ENCODE measurements at regions not wholly inside any gene's neighbourhood (a gene's known extent, or its start where the extent isn't known, plus 50 kb on each side); places are given as distances from the start of the nearest gene placed in this dataset.

DNA sequence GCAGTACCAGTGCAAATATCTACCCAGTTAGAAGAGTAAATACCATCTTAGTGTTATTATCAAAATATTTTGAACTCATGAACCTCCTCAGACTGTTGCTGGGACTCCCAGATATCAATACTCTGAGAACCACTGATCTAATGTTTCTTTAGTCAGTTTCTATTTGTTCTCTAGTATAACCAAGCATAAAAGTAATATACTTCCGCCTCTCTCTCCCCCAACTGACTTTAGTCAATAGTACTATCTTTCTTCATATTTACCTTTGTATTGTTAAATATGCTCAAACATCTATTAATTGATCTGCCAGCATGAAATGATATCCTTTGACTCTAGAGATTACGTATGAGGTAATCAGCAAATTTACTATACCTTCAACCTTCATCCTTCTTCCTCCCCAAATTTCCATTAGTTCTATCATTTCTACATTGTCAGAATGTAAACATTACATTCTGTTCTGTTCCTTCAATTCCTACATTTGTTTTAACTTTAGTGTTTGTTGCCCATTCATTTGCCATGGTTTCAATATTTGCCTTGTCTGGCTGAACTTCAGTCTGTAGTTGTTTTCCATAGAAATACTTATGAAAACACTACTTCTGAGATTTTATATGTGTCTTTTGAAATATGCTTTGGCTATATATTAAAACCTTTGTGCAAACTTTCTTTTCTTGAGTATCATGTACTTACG is 192.5 kb upstream of the PDE3A start:
- 96% methylated on average over 3 of the region's 3 CpGs for WGBS
- DNase-seq (ENCODE audit: low spot score in 2 of 2) = no peak
- TF ChIP-seq, protein P1, sequence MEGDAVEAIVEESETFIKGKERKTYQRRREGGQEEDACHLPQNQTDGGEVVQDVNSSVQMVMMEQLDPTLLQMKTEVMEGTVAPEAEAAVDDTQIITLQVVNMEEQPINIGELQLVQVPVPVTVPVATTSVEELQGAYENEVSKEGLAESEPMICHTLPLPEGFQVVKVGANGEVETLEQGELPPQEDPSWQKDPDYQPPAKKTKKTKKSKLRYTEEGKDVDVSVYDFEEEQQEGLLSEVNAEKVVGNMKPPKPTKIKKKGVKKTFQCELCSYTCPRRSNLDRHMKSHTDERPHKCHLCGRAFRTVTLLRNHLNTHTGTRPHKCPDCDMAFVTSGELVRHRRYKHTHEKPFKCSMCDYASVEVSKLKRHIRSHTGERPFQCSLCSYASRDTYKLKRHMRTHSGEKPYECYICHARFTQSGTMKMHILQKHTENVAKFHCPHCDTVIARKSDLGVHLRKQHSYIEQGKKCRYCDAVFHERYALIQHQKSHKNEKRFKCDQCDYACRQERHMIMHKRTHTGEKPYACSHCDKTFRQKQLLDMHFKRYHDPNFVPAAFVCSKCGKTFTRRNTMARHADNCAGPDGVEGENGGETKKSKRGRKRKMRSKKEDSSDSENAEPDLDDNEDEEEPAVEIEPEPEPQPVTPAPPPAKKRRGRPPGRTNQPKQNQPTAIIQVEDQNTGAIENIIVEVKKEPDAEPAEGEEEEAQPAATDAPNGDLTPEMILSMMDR (IDR thresholded peaks at IDR 0.05) = no peak
- H3K27ac ChIP-seq = no peak overlapping the region
- H3K9me3 ChIP-seq = no peaks in the 10 kb centered on the region
- H3K4me1 ChIP-seq = no peaks in the 10 kb centered on the region
- H3K27me3 ChIP-seq = no peaks in the 10 kb centered on the region
- H3K36me3 ChIP-seq = no peaks in the 10 kb centered on the region
- no peak overlapping the region for H3K4me3 ChIP-seq

DNA sequence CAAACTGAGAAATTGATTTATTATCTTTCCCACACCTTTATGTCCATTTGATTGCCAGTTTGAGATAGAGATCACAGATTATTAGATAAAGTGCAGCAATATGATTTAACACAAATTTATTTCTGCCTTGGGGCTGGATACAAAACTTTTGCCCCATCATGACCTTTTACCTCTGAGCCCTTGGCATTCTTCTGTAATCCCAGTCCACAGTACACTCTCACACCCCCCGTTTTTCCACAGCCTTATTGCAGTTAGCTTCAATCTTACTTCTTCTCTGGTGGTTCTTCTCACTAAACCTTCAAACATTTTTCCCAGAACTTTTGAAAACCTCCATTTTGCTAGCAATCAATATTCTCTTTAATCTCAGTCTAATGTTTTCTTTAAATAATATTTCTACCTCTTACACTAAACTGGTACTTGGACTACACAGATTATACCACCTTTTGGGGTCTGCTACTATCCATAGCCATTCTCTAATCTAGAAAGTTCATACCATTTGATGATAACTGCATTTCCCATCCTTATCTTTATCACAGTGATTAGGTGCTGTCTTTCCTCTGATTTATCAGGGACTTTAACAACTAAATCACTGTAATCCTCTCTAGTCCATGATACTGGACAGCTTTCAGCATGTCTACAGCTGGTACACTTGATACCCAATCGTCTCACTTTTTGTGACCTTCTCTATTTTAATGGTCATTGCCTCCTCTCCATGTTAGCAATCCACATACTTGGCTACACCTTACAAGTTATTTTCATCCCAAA is 186.7 kb upstream of the PDE3A start:
- WGBS = 39% methylated on average over 2 of the region's 2 CpGs

DNA sequence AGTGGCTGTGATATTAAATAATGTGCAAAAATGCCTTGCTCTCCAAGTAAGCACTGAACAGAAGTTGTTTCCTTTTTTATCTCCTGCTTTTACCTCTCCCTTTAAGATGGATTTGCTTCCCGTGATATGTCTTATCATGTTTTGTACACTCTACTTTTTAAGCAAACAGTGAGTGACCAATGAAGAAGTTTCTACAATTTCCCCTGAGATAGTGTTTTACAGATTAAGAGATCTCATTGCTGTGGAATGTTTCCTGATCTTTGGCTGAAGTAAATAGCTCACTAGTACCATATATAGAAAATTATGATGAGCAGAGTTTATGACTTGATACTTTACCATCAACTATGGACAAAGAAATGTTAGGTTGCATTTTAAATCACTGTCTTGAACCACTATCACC is 184.8 kb upstream of the PDE3A start:
- no peaks in the 10 kb centered on the region for H3K4me1 ChIP-seq
- TF ChIP-seq POLR2A (IDR thresholded peaks at IDR 0.05) = no peak
- no peak for TF ChIP-seq POLR2AphosphoS5 (IDR thresholded peaks at IDR 0.05)
- no peak for TF ChIP-seq EP300 (IDR thresholded peaks at IDR 0.05)
- TF ChIP-seq, protein P1 (IDR thresholded peaks at IDR 0.05) = no peak
- DNase-seq (ENCODE audit: low spot score in 2 of 2) = no peak
- no peaks in the 10 kb centered on the region for H3K36me3 ChIP-seq
- H3K27me3 ChIP-seq = no peaks in the 10 kb centered on the region
- WGBS = 57% methylated on average over 1 of the region's 1 CpG
- H3K27ac ChIP-seq = no peak overlapping the region
- H3K9me3 ChIP-seq = no peaks in the 10 kb centered on the region
- H3K4me3 ChIP-seq = no peak overlapping the region

More for the DNA sequence above, 186.7 kb upstream of the PDE3A start:
- H3K4me3 ChIP-seq = no peak overlapping the region
- H3K9me3 ChIP-seq = no peaks in the 10 kb centered on the region
- no peak overlapping the region for H3K27ac ChIP-seq
- DNase-seq (ENCODE audit: low spot score in 2 of 2) = no peak
- no peaks in the 10 kb centered on the region for H3K36me3 ChIP-seq
- no peaks in the 10 kb centered on the region for H3K27me3 ChIP-seq
- no peaks in the 10 kb centered on the region for H3K4me1 ChIP-seq
- TF ChIP-seq POLR2AphosphoS5 (IDR thresholded peaks at IDR 0.05) (no peak), POLR2A (IDR thresholded peaks at IDR 0.05) (no peak), EP300 (IDR thresholded peaks at IDR 0.05) (no peak)
- TF ChIP-seq, protein P1 (IDR thresholded peaks at IDR 0.05) = no peak

DNA sequence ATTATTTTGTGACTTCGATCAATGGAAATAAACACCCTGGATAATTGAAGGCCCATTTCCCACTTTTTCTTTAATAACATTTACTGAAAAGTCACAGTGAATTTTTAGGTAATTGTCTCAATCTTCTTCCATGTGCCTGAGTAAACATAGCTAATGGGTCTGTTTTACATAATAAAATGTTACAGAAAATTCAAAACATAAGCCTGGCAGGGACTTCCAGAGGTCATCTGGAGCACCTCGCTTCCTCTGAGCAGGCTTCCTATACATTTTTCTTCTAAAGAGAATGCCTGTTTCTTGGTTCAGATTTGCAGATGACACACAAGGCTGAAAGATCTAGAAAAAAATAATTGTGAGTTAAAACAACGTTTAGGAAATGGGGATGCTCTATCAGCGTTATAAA is 183.8 kb upstream of the PDE3A start:
- H3K4me3 ChIP-seq = no peak overlapping the region
- no peaks in the 10 kb centered on the region for H3K36me3 ChIP-seq
- H3K4me1 ChIP-seq = no peaks in the 10 kb centered on the region
- no peaks in the 10 kb centered on the region for H3K27me3 ChIP-seq
- TF ChIP-seq EP300 (IDR thresholded peaks at IDR 0.05) (no peak), POLR2AphosphoS5 (IDR thresholded peaks at IDR 0.05) (no peak), POLR2A (IDR thresholded peaks at IDR 0.05) (no peak)
- TF ChIP-seq, protein P1 (IDR thresholded peaks at IDR 0.05) = no peak
- no peaks in the 10 kb centered on the region for H3K9me3 ChIP-seq
- 78% methylated on average over 4 of the region's 4 CpGs for WGBS
- no peak overlapping the region for H3K27ac ChIP-seq
- DNase-seq (ENCODE audit: low spot score in 2 of 2) = no peak

DNA sequence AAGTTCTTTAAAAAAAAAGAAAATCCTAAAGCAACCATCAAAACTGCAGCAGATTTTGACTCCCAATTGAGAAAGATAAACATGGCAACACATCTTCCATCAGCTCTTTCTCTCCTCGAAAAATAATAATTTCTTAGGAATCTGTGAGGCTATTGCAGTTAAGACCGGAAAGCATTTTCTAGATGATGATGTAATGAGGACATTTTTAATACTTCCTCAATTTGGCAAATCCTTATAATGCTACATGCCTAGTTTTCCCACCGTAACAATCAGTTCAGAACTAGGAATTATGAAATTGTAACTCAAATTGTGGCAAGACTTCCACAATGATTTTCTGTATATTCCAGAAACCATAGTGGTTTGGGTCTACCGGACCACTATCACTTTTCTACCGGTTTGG is 180.9 kb upstream of the PDE3A start:
- no peak overlapping the region for H3K4me3 ChIP-seq
- no peaks in the 10 kb centered on the region for H3K27me3 ChIP-seq
- H3K27ac ChIP-seq = no peak overlapping the region
- H3K4me1 ChIP-seq = no peaks in the 10 kb centered on the region
- 81% methylated on average over 5 of the region's 5 CpGs for WGBS
- no peaks in the 10 kb centered on the region for H3K36me3 ChIP-seq
- DNase-seq (ENCODE audit: low spot score in 2 of 2) = no peak
- no peaks in the 10 kb centered on the region for H3K9me3 ChIP-seq
- no peak for TF ChIP-seq POLR2AphosphoS5 (IDR thresholded peaks at IDR 0.05)
- TF ChIP-seq POLR2A (IDR thresholded peaks at IDR 0.05) = no peak
- TF ChIP-seq EP300 (IDR thresholded peaks at IDR 0.05) = no peak
- TF ChIP-seq, protein P1 (IDR thresholded peaks at IDR 0.05) = no peak

All from suprapubic skin (tissue), 4 donors.